OCI-LY1 (cell line): ENCODE measurements at regions not wholly inside any gene's neighbourhood (a gene's known extent, or its start where the extent isn't known, plus 50 kb on each side); places are given as distances from the start of the nearest gene placed in this dataset.
A peak's percentile ranks its signal among the peaks of the same experiment; 100 is the strongest.

Source experiments
- H2AFZ ChIP-seq: fragments of 200-600 bp; sonication (generic), shearing (Covaris generic); 2 replicates; pipeline ENCODE4 v1.6.0; 2014; ENCODE audit warnings: antibody characterized with exemption, mild to moderate bottlenecking, low read length
- H3F3A ChIP-seq: fragments of 200-600 bp; sonication (generic), shearing (Covaris generic); 2 replicates; pipeline ENCODE4 v1.6.0; 2014; ENCODE audit warnings: mild to moderate bottlenecking, antibody characterized with exemption, low read length, moderate library complexity; ENCODE audit not compliant: insufficient read depth
- H3K27ac ChIP-seq: fragments of 200-600 bp; sonication (generic); 2 replicates; pipeline ENCODE4 v1.5.1; 2014; ENCODE audit warnings: low read length, mixed run types, mild to moderate bottlenecking, low read depth; ENCODE audit not compliant: poor library complexity, severe bottlenecking
- H3K27me3 ChIP-seq: fragments of 200-600 bp; sonication (generic); 2 replicates; pipeline ENCODE4 v1.6.0; 2014; ENCODE audit warnings: antibody characterized with exemption, mild to moderate bottlenecking, low read length, moderate library complexity; ENCODE audit not compliant: insufficient read depth
- H3K36me3 ChIP-seq: fragments of 200-600 bp; sonication (generic); 2 replicates; pipeline ENCODE4 v1.6.1; 2014; ENCODE audit warnings: mild to moderate bottlenecking, antibody characterized with exemption, low read length, moderate library complexity, mixed read lengths; ENCODE audit not compliant: insufficient read depth
- H3K4me1 ChIP-seq: fragments of 200-600 bp; sonication (generic); 2 replicates; pipeline ENCODE4 v1.5.1; 2014; ENCODE audit warnings: mild to moderate bottlenecking, low read length, moderate library complexity; ENCODE audit not compliant: insufficient read depth, severe bottlenecking
- H3K4me2 ChIP-seq: fragments of 200-600 bp; sonication (generic), shearing (Covaris generic); 2 replicates; pipeline ENCODE4 v1.6.1; 2014; ENCODE audit warnings: low read length
- H3K4me3 ChIP-seq: fragments of 200-600 bp; sonication (generic); 2 replicates; pipeline ENCODE4 v1.5.1; 2014; ENCODE audit warnings: low read length, low read depth, mild to moderate bottlenecking, mixed read lengths; ENCODE audit not compliant: poor library complexity, severe bottlenecking
- H3K79me2 ChIP-seq: fragments of 200-600 bp; shearing (Covaris generic); 2 replicates; pipeline ENCODE4 v1.6.1; 2016; ENCODE audit warnings: mixed run types, low read length, mixed read lengths; ENCODE audit not compliant: insufficient read depth
- H3K9ac ChIP-seq: fragments of 200-600 bp; sonication (generic), shearing (Covaris generic); 2 replicates; pipeline ENCODE4 v1.6.1; 2014; ENCODE audit warnings: mild to moderate bottlenecking, low read length, mixed read lengths
- H3K9me2 ChIP-seq: fragments of 200-600 bp; sonication (generic), shearing (Covaris generic); 2 replicates; pipeline ENCODE4 v1.6.1; 2014; ENCODE audit warnings: low read depth, mild to moderate bottlenecking, low read length, mixed read lengths
- H3K9me3 ChIP-seq: fragments of 200-600 bp; shearing (Covaris generic); 2 replicates; pipeline ENCODE4 v1.6.1; 2014; ENCODE audit warnings: low read length, mixed read lengths
- H4K20me1 ChIP-seq: fragments of 200-600 bp; sonication (generic), shearing (Covaris generic); 2 replicates; pipeline ENCODE4 v1.6.0; 2016; ENCODE audit warnings: mild to moderate bottlenecking, low read length; ENCODE audit not compliant: insufficient read depth
- CTCF ChIP-seq: fragments of 200-600 bp; sonication (generic), shearing (Covaris generic); IDR thresholded peaks from 2 replicates; pipeline ENCODE4 v1.5.1; 2017; ENCODE audit warnings: mild to moderate bottlenecking, antibody characterized with exemption, low read length, moderate library complexity, mixed read lengths
- EZH2 ChIP-seq: fragments of 200-600 bp; sonication (generic), shearing (Covaris generic); IDR thresholded peaks from 2 replicates; pipeline ENCODE4 v1.8.0; 2017; ENCODE audit warnings: borderline replicate concordance, mixed run types, mild to moderate bottlenecking, antibody characterized with exemption, low read length, moderate library complexity, mixed read lengths

GRCh38 chr2:173568054-173568453, 213.4 kb downstream of the CDCA7 start:
- TF ChIP-seq EZH2 (no peak), CTCF (no peak; the same call in 1 of the 2 replicates)
- H3K9me2 ChIP-seq, result no peaks in the 10 kb centered on the region
- H2AFZ ChIP-seq, result no peak overlapping the region
- no peak overlapping the region for H3K9ac ChIP-seq
- H3F3A ChIP-seq, result no peaks in the 10 kb centered on the region
- no peaks in the 10 kb centered on the region for H3K27me3 ChIP-seq
- no peaks in the 10 kb centered on the region for H3K79me2 ChIP-seq
- no peaks in the 10 kb centered on the region for H4K20me1 ChIP-seq
- no peaks in the 10 kb centered on the region for H3K4me1 ChIP-seq
- no peaks in the 10 kb centered on the region for H3K9me3 ChIP-seq
- H3K4me3 ChIP-seq, result no peak overlapping the region
- no peak overlapping the region for H3K4me2 ChIP-seq
- H3K36me3 ChIP-seq, result no peaks in the 10 kb centered on the region
- H3K27ac ChIP-seq, result no peak overlapping the region

DNA sequence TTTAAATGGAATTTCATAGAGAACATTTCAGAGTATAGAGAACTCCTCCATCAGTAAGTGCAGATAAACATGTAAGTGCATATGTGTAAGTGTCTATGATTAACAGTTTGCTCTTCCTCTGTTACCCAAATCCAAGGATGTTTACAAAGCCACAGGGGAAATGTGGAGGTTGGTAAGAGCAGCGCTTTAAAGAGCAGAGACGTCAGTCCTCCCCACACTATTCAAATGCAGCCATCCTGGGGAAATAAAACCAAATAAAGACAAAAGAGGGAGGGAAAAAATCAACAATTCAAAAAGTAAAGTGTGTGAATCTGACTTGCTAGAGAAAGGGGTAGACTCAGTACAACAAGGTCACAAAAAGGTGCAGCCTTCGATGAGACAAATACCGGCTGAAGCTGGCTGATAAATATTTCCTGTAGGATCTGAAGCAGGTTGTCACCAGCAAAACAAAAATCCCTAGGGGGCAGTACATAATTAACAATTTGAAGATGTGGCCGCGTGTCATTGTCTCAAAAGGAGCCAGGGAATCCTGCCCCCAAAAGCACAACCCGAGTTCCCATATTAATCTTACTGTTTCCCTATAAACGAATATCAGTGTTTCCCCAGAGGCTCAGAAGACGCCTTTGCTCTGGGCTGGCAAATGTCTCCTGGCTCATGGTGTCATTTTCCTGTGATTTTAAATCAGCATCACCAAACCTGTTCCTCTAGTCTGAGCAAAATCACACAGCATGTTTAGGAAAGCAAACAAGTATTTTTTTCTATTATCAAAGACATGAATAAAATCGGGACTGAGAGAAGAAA, 216.5 kb downstream of the CDCA7 start:
- no peaks in the 10 kb centered on the region for H4K20me1 ChIP-seq
- no peaks in the 10 kb centered on the region for H3K27me3 ChIP-seq
- TF ChIP-seq CTCF, result peak; percentile 24; the same call in 1 of the 2 replicates
- TF ChIP-seq EZH2, result no peak
- no peak overlapping the region for H2AFZ ChIP-seq
- H3F3A ChIP-seq, result no peaks in the 10 kb centered on the region
- no peaks in the 10 kb centered on the region for H3K9me2 ChIP-seq
- no peak overlapping the region for H3K4me3 ChIP-seq
- H3K36me3 ChIP-seq, result no peaks in the 10 kb centered on the region
- no peak overlapping the region for H3K4me2 ChIP-seq
- H3K9me3 ChIP-seq, result no peaks in the 10 kb centered on the region
- no peak overlapping the region for H3K9ac ChIP-seq
- no peaks in the 10 kb centered on the region for H3K4me1 ChIP-seq
- H3K27ac ChIP-seq, result no peak overlapping the region
- no peaks in the 10 kb centered on the region for H3K79me2 ChIP-seq

- no peaks in the 10 kb centered on the region for H3K27me3 ChIP-seq
- H4K20me1 ChIP-seq, result no peaks in the 10 kb centered on the region
- no peak for TF ChIP-seq CTCF
- no peak for TF ChIP-seq EZH2
- H3K4me1 ChIP-seq, result no peaks in the 10 kb centered on the region
- H3K27ac ChIP-seq, result no peak overlapping the region
- no peaks in the 10 kb centered on the region for H3K9me3 ChIP-seq
- H2AFZ ChIP-seq, result no peak overlapping the region
- no peak overlapping the region for H3K4me2 ChIP-seq
- H3K36me3 ChIP-seq, result no peaks in the 10 kb centered on the region
- H3K79me2 ChIP-seq, result no peaks in the 10 kb centered on the region
- H3F3A ChIP-seq, result no peaks in the 10 kb centered on the region
- H3K9me2 ChIP-seq, result no peaks in the 10 kb centered on the region
- H3K4me3 ChIP-seq, result no peak overlapping the region
- no peak overlapping the region for H3K9ac ChIP-seq
These were observed 217.4 kb downstream of the CDCA7 start for GRCh38 chr2:173571887-173572680.
